Liver (tissue), 3 donors: ENCODE measurements at regions not wholly inside any gene's neighbourhood (a gene's known extent, or its start where the extent isn't known, plus 50 kb on each side); places are given as distances from the start of the nearest gene placed in this dataset.

Experiments used
- EGR1 ChIP-seq, 2 donors: IDR thresholded peaks; 2 replicates each; pipeline ENCODE4 v1.6.1; 2016 to 2018; ENCODE audit warnings: antibody characterized with exemption in 2 of 2, low read depth in 2 of 2
- JUND ChIP-seq, 2 donors: IDR thresholded peaks; 2 replicates each; pipeline ENCODE4 v1.6.1; 2016; ENCODE audit warnings: antibody characterized with exemption in 2 of 2
- RAD21 ChIP-seq, 2 donors: IDR thresholded peaks; 2 replicates each; pipeline ENCODE4 v1.6.1; 2016; ENCODE audit warnings: antibody characterized with exemption in 2 of 2, mild to moderate bottlenecking in 2 of 2
- RXRA ChIP-seq, 2 donors: IDR thresholded peaks; 2 replicates each; pipeline ENCODE4 v1.6.1; 2017 to 2018; ENCODE audit warnings: antibody characterized with exemption in 2 of 2, mild to moderate bottlenecking in 1 of 2
- TAF1 ChIP-seq: conservative IDR thresholded peaks from 2 replicates; pipeline ENCODE4 v1.6.1; 2016; ENCODE audit warnings: antibody characterized with exemption, mild to moderate bottlenecking
- YY1 ChIP-seq: IDR thresholded peaks from 2 replicates; pipeline ENCODE4 v1.6.1; 2016; ENCODE audit warnings: antibody characterized with exemption, mild to moderate bottlenecking
- TF ChIP-seq, protein P1 (sequence below): fragments of 150-350 bp; IDR thresholded peaks from 2 replicates; pipeline ENCODE4 v1.5.1; 2017; ENCODE audit warnings: improper control_type of control experiment, low read depth, low read length; ENCODE audit not compliant: missing input control
- TF ChIP-seq, protein P2 (sequence below): IDR thresholded peaks from 2 replicates; pipeline ENCODE4 v1.6.1; 2016; ENCODE audit warnings: antibody characterized with exemption
- TF ChIP-seq, protein P3 (sequence below): IDR thresholded peaks from 2 replicates; pipeline ENCODE4 v1.6.1; 2016; ENCODE audit warnings: antibody characterized with exemption, mild to moderate bottlenecking
- donor health status: healthy.
- donor health status: healthy.

GRCh38 chr2:66275984-66276383, 158.9 kb upstream of the MEIS1 start:
- TF ChIP-seq, protein P1, sequence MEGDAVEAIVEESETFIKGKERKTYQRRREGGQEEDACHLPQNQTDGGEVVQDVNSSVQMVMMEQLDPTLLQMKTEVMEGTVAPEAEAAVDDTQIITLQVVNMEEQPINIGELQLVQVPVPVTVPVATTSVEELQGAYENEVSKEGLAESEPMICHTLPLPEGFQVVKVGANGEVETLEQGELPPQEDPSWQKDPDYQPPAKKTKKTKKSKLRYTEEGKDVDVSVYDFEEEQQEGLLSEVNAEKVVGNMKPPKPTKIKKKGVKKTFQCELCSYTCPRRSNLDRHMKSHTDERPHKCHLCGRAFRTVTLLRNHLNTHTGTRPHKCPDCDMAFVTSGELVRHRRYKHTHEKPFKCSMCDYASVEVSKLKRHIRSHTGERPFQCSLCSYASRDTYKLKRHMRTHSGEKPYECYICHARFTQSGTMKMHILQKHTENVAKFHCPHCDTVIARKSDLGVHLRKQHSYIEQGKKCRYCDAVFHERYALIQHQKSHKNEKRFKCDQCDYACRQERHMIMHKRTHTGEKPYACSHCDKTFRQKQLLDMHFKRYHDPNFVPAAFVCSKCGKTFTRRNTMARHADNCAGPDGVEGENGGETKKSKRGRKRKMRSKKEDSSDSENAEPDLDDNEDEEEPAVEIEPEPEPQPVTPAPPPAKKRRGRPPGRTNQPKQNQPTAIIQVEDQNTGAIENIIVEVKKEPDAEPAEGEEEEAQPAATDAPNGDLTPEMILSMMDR, result no peak
- TF ChIP-seq, protein P2, sequence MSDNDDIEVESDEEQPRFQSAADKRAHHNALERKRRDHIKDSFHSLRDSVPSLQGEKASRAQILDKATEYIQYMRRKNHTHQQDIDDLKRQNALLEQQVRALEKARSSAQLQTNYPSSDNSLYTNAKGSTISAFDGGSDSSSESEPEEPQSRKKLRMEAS, result no peak
- no peak for TF ChIP-seq YY1
- TF ChIP-seq EGR1 (IDR thresholded peaks at IDR 0.05; ENCODE audit: low read depth in 2 of 2), result no peak
- no peak for TF ChIP-seq TAF1
- TF ChIP-seq, protein P3, sequence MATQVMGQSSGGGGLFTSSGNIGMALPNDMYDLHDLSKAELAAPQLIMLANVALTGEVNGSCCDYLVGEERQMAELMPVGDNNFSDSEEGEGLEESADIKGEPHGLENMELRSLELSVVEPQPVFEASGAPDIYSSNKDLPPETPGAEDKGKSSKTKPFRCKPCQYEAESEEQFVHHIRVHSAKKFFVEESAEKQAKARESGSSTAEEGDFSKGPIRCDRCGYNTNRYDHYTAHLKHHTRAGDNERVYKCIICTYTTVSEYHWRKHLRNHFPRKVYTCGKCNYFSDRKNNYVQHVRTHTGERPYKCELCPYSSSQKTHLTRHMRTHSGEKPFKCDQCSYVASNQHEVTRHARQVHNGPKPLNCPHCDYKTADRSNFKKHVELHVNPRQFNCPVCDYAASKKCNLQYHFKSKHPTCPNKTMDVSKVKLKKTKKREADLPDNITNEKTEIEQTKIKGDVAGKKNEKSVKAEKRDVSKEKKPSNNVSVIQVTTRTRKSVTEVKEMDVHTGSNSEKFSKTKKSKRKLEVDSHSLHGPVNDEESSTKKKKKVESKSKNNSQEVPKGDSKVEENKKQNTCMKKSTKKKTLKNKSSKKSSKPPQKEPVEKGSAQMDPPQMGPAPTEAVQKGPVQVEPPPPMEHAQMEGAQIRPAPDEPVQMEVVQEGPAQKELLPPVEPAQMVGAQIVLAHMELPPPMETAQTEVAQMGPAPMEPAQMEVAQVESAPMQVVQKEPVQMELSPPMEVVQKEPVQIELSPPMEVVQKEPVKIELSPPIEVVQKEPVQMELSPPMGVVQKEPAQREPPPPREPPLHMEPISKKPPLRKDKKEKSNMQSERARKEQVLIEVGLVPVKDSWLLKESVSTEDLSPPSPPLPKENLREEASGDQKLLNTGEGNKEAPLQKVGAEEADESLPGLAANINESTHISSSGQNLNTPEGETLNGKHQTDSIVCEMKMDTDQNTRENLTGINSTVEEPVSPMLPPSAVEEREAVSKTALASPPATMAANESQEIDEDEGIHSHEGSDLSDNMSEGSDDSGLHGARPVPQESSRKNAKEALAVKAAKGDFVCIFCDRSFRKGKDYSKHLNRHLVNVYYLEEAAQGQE, result no peak
- TF ChIP-seq RAD21 (IDR thresholded peaks at IDR 0.05), result no peak
- TF ChIP-seq JUND (IDR thresholded peaks at IDR 0.05), result no peak
- TF ChIP-seq RXRA (IDR thresholded peaks at IDR 0.05), result no peak
